B cell (primary cell): ENCODE measurements at regions not wholly inside any gene's neighbourhood (a gene's known extent, or its start where the extent isn't known, plus 50 kb on each side); places are given as distances from the start of the nearest gene placed in this dataset.

Experiments used
- ATAC-seq: fragments of 200-7000 bp; cut with Tn5 transposase; one replicate; pipeline ENCODE4 v1.10.0; 2021; ENCODE audit warnings: low read depth, mild to moderate bottlenecking, moderate number of reproducible peaks, moderate library complexity
- CTCF ChIA-PET: fragments of 350-600 bp; sonication (Branson Sonifier 250); formaldehyde crosslinking; loops from one replicate; lab custom pipeline; 2021; ENCODE audit warnings: antibody characterized with exemption, inconsistent platforms; lab: Charles Lee
- POLR2A ChIA-PET: fragments of 350-600 bp; sonication (Branson Sonifier 250); formaldehyde crosslinking; loops from one replicate; lab custom pipeline; 2021; ENCODE audit warnings: antibody characterized with exemption; lab: Charles Lee
- DNase-seq: peaks from one replicate; pipeline ENCODE4 v3.0.0; 2013
- H2AFZ ChIP-seq: 2 replicates; pipeline ENCODE4 v1.6.1; 2012; ENCODE audit warnings: mild to moderate bottlenecking, low read depth, low read length; ENCODE audit not compliant: insufficient read depth, poor library complexity, severe bottlenecking
- H3K27ac ChIP-seq, 2 donors: 1 replicate in 1 of 2; 2 replicates in 1 of 2; pipeline ENCODE4 v1.5.1; 2012 to 2013; ENCODE audit warnings: low read length in 2 of 2, mild to moderate bottlenecking in 2 of 2, moderate library complexity in 1 of 2
- H3K27me3 ChIP-seq, 4 experiments: fragments of 200-600 bp in 1 of 4; sonication (generic) in 1 of 4; replicated peaks in 1 of 4; 1 replicate in 2 of 4; 2 replicates in 2 of 4; pipeline versions ENCODE4 v1.6.1 to v1.7.0; 2013 to 2016; ENCODE audit warnings: low read length in 3 of 4, mild to moderate bottlenecking in 2 of 4, mixed read lengths in 1 of 4, moderate library complexity in 1 of 4; ENCODE audit not compliant: insufficient read depth in 4 of 4, control insufficient read depth in 3 of 4; ENCODE audit errors: control extremely low read depth in 1 of 4
- H3K36me3 ChIP-seq, 2 experiments: replicated peaks in 1 of 2; 1 replicate in 1 of 2; 2 replicates in 1 of 2; pipeline versions ENCODE4 v1.6.1 to v1.7.1; 2013; ENCODE audit warnings: low read length in 1 of 2; ENCODE audit not compliant: insufficient read depth in 2 of 2, control insufficient read depth in 1 of 2; ENCODE audit errors: control extremely low read depth in 1 of 2, extremely low read depth in 1 of 2
- H3K4me1 ChIP-seq, 2 donors: fragments of 200-600 bp in 1 of 2; sonication (generic) in 1 of 2; 1 replicate in 1 of 2; 2 replicates in 1 of 2; pipeline versions ENCODE4 v1.5.1 to v1.6.1; 2013 to 2017; ENCODE audit warnings: low read length in 2 of 2; ENCODE audit not compliant: control insufficient read depth in 2 of 2, insufficient read depth in 2 of 2
- H3K4me2 ChIP-seq: replicated peaks from 2 replicates; pipeline ENCODE3; 2012; ENCODE audit warnings: mild to moderate bottlenecking, low read depth, low read length; ENCODE audit not compliant: poor library complexity, severe bottlenecking
- H3K4me3 ChIP-seq, 5 experiments: fragments of 200-600 bp in 1 of 5; sonication (generic) in 1 of 5; 1 replicate in 3 of 5; 2 replicates in 2 of 5; pipeline versions ENCODE4 v1.5.1 to v1.7.0; 2011 to 2016; ENCODE audit warnings: low read length in 4 of 5, mild to moderate bottlenecking in 4 of 5, low read depth in 2 of 5, control low read depth in 1 of 5, moderate library complexity in 1 of 5; ENCODE audit not compliant: insufficient read depth in 1 of 5; ENCODE audit errors: control extremely low read depth in 1 of 5, extremely low read depth in 1 of 5
- H3K79me2 ChIP-seq: fragments of 200-600 bp; sonication (generic); one replicate; pipeline ENCODE4 v1.6.0; 2016; ENCODE audit warnings: low read length; ENCODE audit not compliant: control insufficient read depth, insufficient read depth
- H3K9ac ChIP-seq: fragments of 200-600 bp; sonication (generic); 2 replicates; pipeline ENCODE4 v1.6.1; 2017; ENCODE audit warnings: mild to moderate bottlenecking, low read length, moderate library complexity
- H3K9me3 ChIP-seq, 3 donors: one replicate each; pipeline versions ENCODE4 v1.6.1 to v1.7.1; 2013; ENCODE audit warnings: low read length in 2 of 3; ENCODE audit not compliant: control insufficient read depth in 2 of 3, insufficient read depth in 1 of 3; ENCODE audit errors: control extremely low read depth in 1 of 3
- H4K20me1 ChIP-seq: 2 replicates; pipeline ENCODE4 v1.6.0; 2012; ENCODE audit warnings: mild to moderate bottlenecking, low read length; ENCODE audit not compliant: insufficient read depth, control insufficient read depth, poor library complexity, severe bottlenecking
- H3K27ac Mint-ChIP-seq: one replicate; pipeline ENCODE4 v1.8.0; 2021; ENCODE audit warnings: mixed read lengths
- H3K27me3 Mint-ChIP-seq: one replicate; pipeline ENCODE4 v1.8.0; 2021; ENCODE audit warnings: mixed read lengths
- H3K4me1 Mint-ChIP-seq: one replicate; pipeline ENCODE4 v1.8.0; 2021; ENCODE audit warnings: mixed read lengths
- H3K4me3 Mint-ChIP-seq: one replicate; pipeline ENCODE4 v1.8.0; 2021; ENCODE audit warnings: mixed read lengths
- H3K9me3 Mint-ChIP-seq: one replicate; pipeline ENCODE4 v1.8.0; 2022; ENCODE audit warnings: mixed read lengths; ENCODE audit not compliant: insufficient read depth
- EZH2 ChIP-seq: IDR thresholded peaks from 2 replicates; pipeline ENCODE4 v1.6.1; 2012; ENCODE audit warnings: borderline replicate concordance, low read depth, mild to moderate bottlenecking, moderate library complexity, low read length; ENCODE audit not compliant: insufficient read depth, poor library complexity, severe bottlenecking
- WGBS: methylation state at CpG from one replicate; pipeline ENCODE4 v1.1.5; 2013; ENCODE audit warnings: missing lambda C conversion rate; ENCODE audit not compliant: insufficient coverage; 5-methylcytosine and 5-hydroxymethylcytosine counted together
- intact Hi-C: fragments of 100-400 bp; cut with micrococcal nuclease; formaldehyde crosslinking; loops from one replicate; pipeline ENCODE4 v1.10.0; 2022
- TF ChIP-seq, protein P1 (sequence below): fragments of 200-600 bp; IDR thresholded peaks from one replicate; pipeline ENCODE4 v1.8.0; 2022; ENCODE audit warnings: antibody characterized with exemption, mild to moderate bottlenecking

DNA sequence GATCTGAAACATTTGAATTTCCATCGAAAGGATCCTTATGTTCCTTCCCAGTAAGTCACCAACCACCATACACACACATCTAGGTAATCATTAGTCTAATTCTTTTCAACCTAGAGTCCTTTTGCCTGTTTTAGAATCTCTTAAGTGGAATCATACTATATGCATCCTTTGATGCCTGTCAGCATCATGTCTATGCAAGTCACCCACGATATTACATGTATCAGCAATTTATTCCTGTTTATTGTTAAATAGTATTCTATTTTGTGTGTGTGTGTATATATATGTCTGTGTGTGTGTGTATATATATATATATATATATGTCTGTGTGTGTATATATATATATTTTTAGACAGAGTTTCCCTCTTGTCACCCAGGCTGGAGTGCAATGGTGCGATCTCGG is 78.9 kb upstream of the RPH3AL start:
- 100% methylated on average over 1 of the region's 4 CpGs for WGBS
- TF ChIP-seq, protein P1, sequence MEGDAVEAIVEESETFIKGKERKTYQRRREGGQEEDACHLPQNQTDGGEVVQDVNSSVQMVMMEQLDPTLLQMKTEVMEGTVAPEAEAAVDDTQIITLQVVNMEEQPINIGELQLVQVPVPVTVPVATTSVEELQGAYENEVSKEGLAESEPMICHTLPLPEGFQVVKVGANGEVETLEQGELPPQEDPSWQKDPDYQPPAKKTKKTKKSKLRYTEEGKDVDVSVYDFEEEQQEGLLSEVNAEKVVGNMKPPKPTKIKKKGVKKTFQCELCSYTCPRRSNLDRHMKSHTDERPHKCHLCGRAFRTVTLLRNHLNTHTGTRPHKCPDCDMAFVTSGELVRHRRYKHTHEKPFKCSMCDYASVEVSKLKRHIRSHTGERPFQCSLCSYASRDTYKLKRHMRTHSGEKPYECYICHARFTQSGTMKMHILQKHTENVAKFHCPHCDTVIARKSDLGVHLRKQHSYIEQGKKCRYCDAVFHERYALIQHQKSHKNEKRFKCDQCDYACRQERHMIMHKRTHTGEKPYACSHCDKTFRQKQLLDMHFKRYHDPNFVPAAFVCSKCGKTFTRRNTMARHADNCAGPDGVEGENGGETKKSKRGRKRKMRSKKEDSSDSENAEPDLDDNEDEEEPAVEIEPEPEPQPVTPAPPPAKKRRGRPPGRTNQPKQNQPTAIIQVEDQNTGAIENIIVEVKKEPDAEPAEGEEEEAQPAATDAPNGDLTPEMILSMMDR = no peak
- no peak for TF ChIP-seq EZH2
- POLR2A ChIA-PET = no interaction called here

DNA sequence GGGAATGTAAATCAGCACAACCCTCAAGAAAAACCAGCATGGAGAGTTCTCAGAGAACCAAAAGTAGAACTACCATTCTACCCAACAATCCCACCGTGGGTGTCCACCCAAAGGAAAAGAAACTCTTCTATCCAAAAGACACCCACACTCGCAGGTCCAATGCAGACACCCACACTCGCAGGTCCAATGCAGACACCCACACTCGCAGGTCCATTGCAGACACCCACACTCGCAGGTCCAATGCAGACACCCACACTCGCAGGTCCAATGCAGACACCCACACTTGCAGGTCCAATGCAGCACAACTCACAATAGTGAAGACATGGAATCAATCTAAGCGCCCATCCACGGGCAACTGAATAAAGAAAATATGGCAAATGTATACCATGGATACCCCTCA is 77.0 kb upstream of the RPH3AL start:
- Histone ChIP-seq H3K9me3 (peaks cover 1 to 14% (median 5%) of the 10 kb centered on the region in 3 donors), H3K27me3 (no peaks in the 10 kb centered on the region), H3K79me2 (no peaks in the 10 kb centered on the region), H2AFZ (no peak overlapping the region), H3K4me1 (no peaks in the 10 kb centered on the region), H4K20me1 (no peaks in the 10 kb centered on the region), H3K4me3 (no peak overlapping the region), H3K27ac (no peak overlapping the region), H3K36me3 (no peaks in the 10 kb centered on the region), H3K9ac (no peak overlapping the region), H3K4me2 (no peak overlapping the region)
- no peaks in the 10 kb centered on the region for H3K4me1 Mint-ChIP-seq
- DNase-seq (no peak), ATAC-seq (no peak)
- WGBS = 87% methylated on average over 5 of the region's 8 CpGs
- no peak overlapping the region for H3K27ac Mint-ChIP-seq
- TF ChIP-seq EZH2 = no peak
- TF ChIP-seq, protein P1 = no peak
- H3K9me3 Mint-ChIP-seq = peaks cover 1% of the 10 kb centered on the region
- intact Hi-C loops = no loop called here
- ChIA-PET POLR2A (no interaction called here), CTCF (no interaction called here)
- peaks cover 6% of the 10 kb centered on the region for H3K27me3 Mint-ChIP-seq
- no peak overlapping the region for H3K4me3 Mint-ChIP-seq

More for the DNA sequence above, 78.9 kb upstream of the RPH3AL start:
- peaks cover 2 to 14% (median 5%) of the 10 kb centered on the region in 3 donors for H3K9me3 ChIP-seq
- Mint-ChIP-seq H3K9me3 (peaks cover 4% of the 10 kb centered on the region), H3K27ac (no peak overlapping the region), H3K27me3 (peaks cover 15% of the 10 kb centered on the region), H3K4me1 (no peaks in the 10 kb centered on the region), H3K4me3 (no peak overlapping the region)
- H4K20me1 ChIP-seq = no peaks in the 10 kb centered on the region
- no peaks in the 10 kb centered on the region for H3K79me2 ChIP-seq
- no peak overlapping the region for H2AFZ ChIP-seq
- no peaks in the 10 kb centered on the region for H3K4me1 ChIP-seq
- intact Hi-C loops = no loop called here
- CTCF ChIA-PET = interaction anchor here (0.6 kb wide), 1 partner anchor 276 kb away, joined by 3 read pairs; no protein-coding TSS in a partner anchor
- H3K27me3 ChIP-seq = peaks cover 0 to under 1% (median 0%) of the 10 kb centered on the region in 4 experiments
- ATAC-seq (no peak), DNase-seq (no peak)
- no peak overlapping the region for H3K27ac ChIP-seq
- H3K36me3 ChIP-seq = no peaks in the 10 kb centered on the region
- H3K4me3 ChIP-seq = no peak overlapping the region
- H3K9ac ChIP-seq = no peak overlapping the region
- no peak overlapping the region for H3K4me2 ChIP-seq
